ENCODE measurements at regions not wholly inside any gene's neighbourhood (a gene's known extent, or its start where the extent isn't known, plus 50 kb on each side); places are given as distances from the start of the nearest gene placed in this dataset.

- no peak for DNase-seq (ENCODE audit: low read depth in 2 of 2)
- Histone ChIP-seq H3K27me3 (ENCODE audit: control insufficient read depth, insufficient read depth, low read length) (no peaks in the 10 kb centered on the region), H3K9me3 (ENCODE audit: control insufficient read depth, insufficient read depth, low read depth, low read length) (no peaks in the 10 kb centered on the region), H3K79me2 (ENCODE audit: control insufficient read depth, insufficient read depth, low read length) (no peaks in the 10 kb centered on the region), H4K20me1 (ENCODE audit: control insufficient read depth, extremely low read depth, insufficient read depth, low read length) (no peaks in the 10 kb centered on the region), H3K27ac (ENCODE audit: insufficient read depth, low read length) (no peak overlapping the region), H2AFZ (ENCODE audit: low read length) (no peak overlapping the region), H3K36me3 (ENCODE audit: control insufficient read depth, insufficient read depth, low read length) (no peaks in the 10 kb centered on the region), H3K4me1 (ENCODE audit: control insufficient read depth, extremely low read depth, insufficient read depth, low read length) (no peaks in the 10 kb centered on the region), H3K4me2 (ENCODE audit: extremely low read depth, insufficient read depth, low read length) (no peak overlapping the region), H3K9ac (ENCODE audit: insufficient read depth, low read length) (no peak overlapping the region), H3K4me3 (replicated peaks in 1 of 4; ENCODE audit: control extremely low read depth in 1 of 4, insufficient read depth in 1 of 4, low read depth in 3 of 4, low read length in 4 of 4) (no peak overlapping the region)
- TF ChIP-seq, protein P1, sequence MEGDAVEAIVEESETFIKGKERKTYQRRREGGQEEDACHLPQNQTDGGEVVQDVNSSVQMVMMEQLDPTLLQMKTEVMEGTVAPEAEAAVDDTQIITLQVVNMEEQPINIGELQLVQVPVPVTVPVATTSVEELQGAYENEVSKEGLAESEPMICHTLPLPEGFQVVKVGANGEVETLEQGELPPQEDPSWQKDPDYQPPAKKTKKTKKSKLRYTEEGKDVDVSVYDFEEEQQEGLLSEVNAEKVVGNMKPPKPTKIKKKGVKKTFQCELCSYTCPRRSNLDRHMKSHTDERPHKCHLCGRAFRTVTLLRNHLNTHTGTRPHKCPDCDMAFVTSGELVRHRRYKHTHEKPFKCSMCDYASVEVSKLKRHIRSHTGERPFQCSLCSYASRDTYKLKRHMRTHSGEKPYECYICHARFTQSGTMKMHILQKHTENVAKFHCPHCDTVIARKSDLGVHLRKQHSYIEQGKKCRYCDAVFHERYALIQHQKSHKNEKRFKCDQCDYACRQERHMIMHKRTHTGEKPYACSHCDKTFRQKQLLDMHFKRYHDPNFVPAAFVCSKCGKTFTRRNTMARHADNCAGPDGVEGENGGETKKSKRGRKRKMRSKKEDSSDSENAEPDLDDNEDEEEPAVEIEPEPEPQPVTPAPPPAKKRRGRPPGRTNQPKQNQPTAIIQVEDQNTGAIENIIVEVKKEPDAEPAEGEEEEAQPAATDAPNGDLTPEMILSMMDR (conservative IDR thresholded peaks at IDR 0.05 in 1 of 2, IDR thresholded peaks at IDR 0.05 in 1 of 2; ENCODE audit: low read depth in 1 of 2, low read length in 2 of 2), result no peak
- no peak for TF ChIP-seq EZH2 (IDR thresholded peaks at IDR 0.05; ENCODE audit: low read length, missing control alignments)
These were observed 55.9 kb upstream of the SRRM4 start for GRCh38 chr12:118925407-118925806.

DNA sequence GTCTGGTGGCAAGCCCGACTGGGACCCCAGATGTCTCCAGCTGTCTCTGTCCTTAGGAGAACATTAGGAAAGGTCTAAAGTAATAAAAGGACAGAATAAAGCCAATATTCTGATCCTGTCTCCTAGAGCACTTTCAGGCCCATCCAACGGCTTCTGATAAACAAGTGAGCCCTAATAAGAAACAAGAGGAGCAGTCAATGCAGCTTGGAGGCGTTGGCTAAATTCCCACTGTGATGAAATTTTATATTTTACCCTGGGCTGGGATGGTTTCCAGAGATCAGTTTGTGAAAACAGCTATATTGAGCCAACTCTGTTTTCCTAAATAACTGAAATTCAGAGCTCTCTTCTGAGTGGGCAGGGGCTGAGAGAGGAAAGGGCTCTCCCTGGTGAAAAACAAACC lies 55.5 kb upstream of the SRRM4 start:
- Histone ChIP-seq H3K36me3 (ENCODE audit: control insufficient read depth, insufficient read depth, low read length) (no peaks in the 10 kb centered on the region), H3K9me3 (ENCODE audit: control insufficient read depth, insufficient read depth, low read depth, low read length) (no peaks in the 10 kb centered on the region), H3K79me2 (ENCODE audit: control insufficient read depth, insufficient read depth, low read length) (no peaks in the 10 kb centered on the region), H3K27me3 (ENCODE audit: control insufficient read depth, insufficient read depth, low read length) (no peaks in the 10 kb centered on the region), H3K4me3 (replicated peaks in 1 of 4; ENCODE audit: control extremely low read depth in 1 of 4, insufficient read depth in 1 of 4, low read depth in 3 of 4, low read length in 4 of 4) (no peak overlapping the region), H2AFZ (ENCODE audit: low read length) (no peak overlapping the region), H3K4me1 (ENCODE audit: control insufficient read depth, extremely low read depth, insufficient read depth, low read length) (no peaks in the 10 kb centered on the region), H3K9ac (ENCODE audit: insufficient read depth, low read length) (no peak overlapping the region), H3K27ac (ENCODE audit: insufficient read depth, low read length) (no peak overlapping the region), H3K4me2 (ENCODE audit: extremely low read depth, insufficient read depth, low read length) (no peak overlapping the region), H4K20me1 (ENCODE audit: control insufficient read depth, extremely low read depth, insufficient read depth, low read length) (no peaks in the 10 kb centered on the region)
- TF ChIP-seq, protein P1 (conservative IDR thresholded peaks at IDR 0.05 in 1 of 2, IDR thresholded peaks at IDR 0.05 in 1 of 2; ENCODE audit: low read depth in 1 of 2, low read length in 2 of 2), result no peak
- TF ChIP-seq EZH2 (IDR thresholded peaks at IDR 0.05; ENCODE audit: low read length, missing control alignments), result no peak
- no peak for DNase-seq (ENCODE audit: low read depth in 2 of 2)
